Right atrium auricular region (tissue), 2 donors: ENCODE measurements at regions not wholly inside any gene's neighbourhood (a gene's known extent, or its start where the extent isn't known, plus 50 kb on each side); places are given as distances from the start of the nearest gene placed in this dataset.
"Not testable (repeated sequence)": the region's sequence is repeated elsewhere in the genome, so short reads cannot be mapped to it uniquely, and the experiment has no call there.

Experiments
- DNase-seq: peaks from one replicate; pipeline ENCODE4 v3.0.0-alpha.2; 2019; ENCODE audit warnings: low spot score
- H3K27ac ChIP-seq, 2 donors: fragments of 200-600 bp; sonication (generic); 1 replicate in 1 of 2; 2 replicates in 1 of 2; pipeline ENCODE4 v1.5.1; 2016 to 2019
- H3K27me3 ChIP-seq, 2 donors: fragments of 200-600 bp; sonication (generic); one replicate each; pipeline versions ENCODE4 v1.5.1 to v1.6.0; 2017 to 2019
- H3K36me3 ChIP-seq: fragments of 200-600 bp; sonication (generic); one replicate; pipeline ENCODE4 v1.5.1; 2016
- H3K4me1 ChIP-seq, 2 donors: fragments of 200-600 bp; sonication (generic); one replicate each; pipeline versions ENCODE4 v1.5.1 to v1.6.0; 2017 to 2019
- H3K4me3 ChIP-seq, 2 donors: fragments of 200-600 bp; sonication (generic); 1 replicate in 1 of 2; 2 replicates in 1 of 2; pipeline ENCODE4 v1.5.1; 2017 to 2019; ENCODE audit warnings: mild to moderate bottlenecking in 1 of 2, moderate library complexity in 1 of 2
- H3K9me3 ChIP-seq, 2 donors: fragments of 200-600 bp; sonication (generic); one replicate each; pipeline ENCODE4 v1.5.1; 2019
- TF ChIP-seq, protein P1 (sequence below), 2 donors: fragments of 200-600 bp; sonication (generic); IDR thresholded peaks; one replicate each; pipeline ENCODE4 v1.5.1; 2019; ENCODE audit warnings: antibody characterized with exemption in 2 of 2

DNA sequence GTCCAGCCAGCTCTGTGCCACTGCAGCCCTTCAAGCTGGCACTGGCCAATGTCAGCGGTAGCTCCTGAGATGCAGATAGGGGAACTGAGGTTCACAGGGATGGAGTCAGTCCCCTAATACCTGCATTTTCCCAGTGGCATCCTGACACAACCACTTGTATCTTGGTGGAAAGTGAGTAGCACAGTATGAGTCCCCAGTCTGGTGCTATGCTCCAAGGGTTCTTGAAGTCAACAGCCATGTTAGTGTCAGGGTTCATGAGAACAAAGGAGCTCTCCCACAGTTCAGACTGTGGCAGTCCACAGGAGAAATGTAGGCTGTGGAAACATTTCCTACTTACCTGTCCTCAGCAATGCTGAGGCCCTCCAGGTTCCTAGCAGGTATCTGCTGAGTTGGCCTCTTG is 115.5 kb downstream of the ZNF736 start:
- no peak overlapping the region for H3K27ac ChIP-seq

DNA sequence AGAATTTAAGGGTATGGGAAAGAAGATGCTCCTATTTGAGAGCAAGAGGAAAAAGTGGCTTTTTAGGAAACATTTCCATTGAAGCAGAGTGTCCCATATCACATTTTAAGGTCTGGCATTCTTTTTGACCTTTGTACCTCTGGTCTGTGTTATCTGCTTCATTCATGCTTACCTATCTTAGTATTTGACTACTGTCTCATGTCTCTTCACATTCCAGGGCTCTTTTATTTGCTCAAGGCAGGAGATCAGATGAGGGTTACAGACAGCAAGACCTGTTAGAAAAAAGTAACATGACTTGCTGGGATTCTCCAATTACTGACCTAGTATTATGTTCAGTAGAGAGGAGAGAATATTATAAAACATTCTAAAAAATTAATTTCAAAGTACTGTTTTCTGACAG is 111.7 kb downstream of the ZNF736 start:
- H3K27me3 ChIP-seq, H3K4me1 ChIP-seq, DNase-seq, H3K36me3 ChIP-seq, H3K27ac ChIP-seq, H3K4me3 ChIP-seq: not testable (repeated sequence)
- H3K9me3 ChIP-seq, result peaks cover 0 to 11% of the 10 kb centered on the region in 2 donors

More for the DNA sequence above, 115.5 kb downstream of the ZNF736 start:
- H3K27me3 ChIP-seq, result no peaks in the 10 kb centered on the region
- H3K36me3 ChIP-seq, result no peaks in the 10 kb centered on the region
- no peak for DNase-seq
- no peaks in the 10 kb centered on the region for H3K4me1 ChIP-seq
- H3K4me3 ChIP-seq, result no peak overlapping the region
- H3K9me3 ChIP-seq, result peaks cover 0 to 11% of the 10 kb centered on the region in 2 donors
- TF ChIP-seq, protein P1, sequence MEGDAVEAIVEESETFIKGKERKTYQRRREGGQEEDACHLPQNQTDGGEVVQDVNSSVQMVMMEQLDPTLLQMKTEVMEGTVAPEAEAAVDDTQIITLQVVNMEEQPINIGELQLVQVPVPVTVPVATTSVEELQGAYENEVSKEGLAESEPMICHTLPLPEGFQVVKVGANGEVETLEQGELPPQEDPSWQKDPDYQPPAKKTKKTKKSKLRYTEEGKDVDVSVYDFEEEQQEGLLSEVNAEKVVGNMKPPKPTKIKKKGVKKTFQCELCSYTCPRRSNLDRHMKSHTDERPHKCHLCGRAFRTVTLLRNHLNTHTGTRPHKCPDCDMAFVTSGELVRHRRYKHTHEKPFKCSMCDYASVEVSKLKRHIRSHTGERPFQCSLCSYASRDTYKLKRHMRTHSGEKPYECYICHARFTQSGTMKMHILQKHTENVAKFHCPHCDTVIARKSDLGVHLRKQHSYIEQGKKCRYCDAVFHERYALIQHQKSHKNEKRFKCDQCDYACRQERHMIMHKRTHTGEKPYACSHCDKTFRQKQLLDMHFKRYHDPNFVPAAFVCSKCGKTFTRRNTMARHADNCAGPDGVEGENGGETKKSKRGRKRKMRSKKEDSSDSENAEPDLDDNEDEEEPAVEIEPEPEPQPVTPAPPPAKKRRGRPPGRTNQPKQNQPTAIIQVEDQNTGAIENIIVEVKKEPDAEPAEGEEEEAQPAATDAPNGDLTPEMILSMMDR (IDR thresholded peaks at IDR 0.05), result no peak

DNA sequence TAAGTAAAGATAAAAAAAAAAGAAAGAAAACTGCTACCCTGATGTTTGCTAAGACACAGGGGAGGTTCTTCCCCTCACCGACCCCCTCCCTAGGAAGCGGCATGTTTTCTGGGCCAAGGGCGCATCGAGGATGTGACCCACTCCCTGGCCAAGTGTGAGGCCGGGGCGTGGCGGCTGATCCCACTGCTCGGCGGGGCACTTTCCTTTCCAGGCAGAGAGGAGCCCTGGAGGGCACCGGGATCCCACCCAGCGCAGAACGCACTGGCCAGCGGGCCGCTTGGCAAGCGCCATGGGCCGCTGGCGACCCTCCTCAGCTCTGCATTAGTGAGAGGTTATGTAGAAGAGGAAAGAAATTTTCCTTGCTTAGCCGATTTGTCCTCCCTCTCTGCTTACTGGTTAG is 93.4 kb downstream of the ZNF736 start:
- Histone ChIP-seq H3K9me3 (peaks cover 0 to 4% of the 10 kb centered on the region in 2 donors), H3K4me3 (no peak overlapping the region), H3K36me3 (no peaks in the 10 kb centered on the region), H3K27ac (no peak overlapping the region), H3K27me3 (no peaks in the 10 kb centered on the region), H3K4me1 (no peaks in the 10 kb centered on the region)
- TF ChIP-seq, protein P1 (IDR thresholded peaks at IDR 0.05), result no peak
- no peak for DNase-seq
